Heart right ventricle (tissue), 16 donors: ENCODE measurements at regions not wholly inside any gene's neighbourhood (a gene's known extent, or its start where the extent isn't known, plus 50 kb on each side); places are given as distances from the start of the nearest gene placed in this dataset.

Source experiments
- ATAC-seq, 8 donors: fragments of 200-7000 bp; cut with Tn5 transposase; one replicate each; pipeline ENCODE4 v1.9.1; 2020; ENCODE audit warnings: mild to moderate bottlenecking in 8 of 8, moderate library complexity in 8 of 8, moderate number of reproducible peaks in 1 of 8
- DNase-seq, 2 donors: peaks; one replicate each; pipeline ENCODE4 v3.0.0-alpha.2; 2020
- H3K27ac ChIP-seq, 10 donors: fragments of 200-600 bp; sonication (generic) in 2 of 10; one replicate each; pipeline versions ENCODE4 v1.5.0 to v1.8.0; 2020 to 2022; ENCODE audit warnings: mild to moderate bottlenecking in 3 of 10
- H3K27me3 ChIP-seq, 7 donors: fragments of 200-600 bp; one replicate each; pipeline ENCODE4 v1.8.0; 2021 to 2022; ENCODE audit warnings: mild to moderate bottlenecking in 2 of 7
- H3K36me3 ChIP-seq, 9 donors: fragments of 200-600 bp; sonication (generic) in 1 of 9; one replicate each; pipeline versions ENCODE4 v1.5.0 to v1.8.0; 2020 to 2022; ENCODE audit warnings: mild to moderate bottlenecking in 2 of 9
- H3K4me1 ChIP-seq, 9 donors: fragments of 200-600 bp; sonication (generic) in 1 of 9; one replicate each; pipeline versions ENCODE4 v1.5.0 to v1.8.0; 2020 to 2022; ENCODE audit warnings: mild to moderate bottlenecking in 4 of 9
- H3K4me3 ChIP-seq, 10 donors: fragments of 200-600 bp; sonication (generic) in 2 of 10; one replicate each; pipeline versions ENCODE4 v1.5.0 to v1.8.0; 2020 to 2022; ENCODE audit warnings: mild to moderate bottlenecking in 7 of 10, moderate library complexity in 2 of 10
- H3K9me3 ChIP-seq, 11 donors: fragments of 200-600 bp in 10 of 11; sonication (generic) in 2 of 11; one replicate each; pipeline versions ENCODE4 v1.5.0 to v1.8.0; 2013 to 2022; ENCODE audit warnings: mild to moderate bottlenecking in 2 of 11, control low read depth in 1 of 11, moderate library complexity in 1 of 11
- CTCF ChIP-seq, 9 donors: fragments of 200-600 bp; sonication (generic) in 2 of 9; IDR thresholded peaks; one replicate each; pipeline versions ENCODE4 v1.5.0 to v1.8.0; 2021 to 2022; ENCODE audit warnings: antibody characterized with exemption in 9 of 9, mild to moderate bottlenecking in 5 of 9, moderate library complexity in 1 of 9
- WGBS, 2 donors: extraction: QIAGEN DNeasy Blood & Tissue Kit; methylation state at CpG; one replicate each; pipeline ENCODE4 v1.1.7; 2013; ENCODE audit warnings: inconsistent platforms in 1 of 2; 5-methylcytosine and 5-hydroxymethylcytosine counted together
- intact Hi-C, 10 donors: fragments of 100-400 bp; cut with DNase I; formaldehyde crosslinking; loops; one replicate each; pipeline versions ENCODE4 v1.11.1 to v1.14.2; 2022
- donor health status: Arrhythmogenic right ventricular cardiomyopathy.
- donor health status: ischemic (EF 13 %, LVEDD 7.1; RV severe dilation, severe dysfunction).
- donor health status: healthy with polysubstance abuse.
- donor health status: DM: no; HTN: yes; CAD: no.
- donor health status: DM: no; HTN: no; CAD: no.
- donor health status: ischemic (EF 25% LVEDD 6.9; RV normal size, moderate dysfunction).
- donor health status: ischemic (EF 25% LVEDD 5.7; RV mildly dilated, moderate dysfunction).
- donor health status: healthy.
- donor health status: DM: yes; HTN: yes; CAD: no.
- donor health status: Ischemic cardiomyopathy.
- donor health status: ischemic (EF 35%, LVEDD 5.7; RV mildly dilated, moderate dysfunction).
- donor health status: nonischemic (EF 11% LVEDD 7.7; RV severe dilation, severe dysfunction).
- donor health status: DM: yes; HTN: yes; CAD: no.
- donor health status: PGD.
- donor health status: ischemic (EF 29% LVEDD 5.4; RV normal size, mild dysfunction).
- donor health status: nonischemic (EF 23%, LVEDD 6.1; RV moderate dilation, normal function).

- no peak overlapping the region for H3K4me3 ChIP-seq
- H3K27me3 ChIP-seq, result peaks cover 0 to 27% (median 12%) of the 10 kb centered on the region in 7 donors
- H3K36me3 ChIP-seq, result no peaks in the 10 kb centered on the region
- ATAC-seq, result peak in 1 of 8 donors; percentile 41
- H3K27ac ChIP-seq, result peak overlapping the region in 1 of 10 donors; percentile 9
- H3K9me3 ChIP-seq, result no peaks in the 10 kb centered on the region
- peaks cover 0 to 5% (median 0%) of the 10 kb centered on the region in 9 donors for H3K4me1 ChIP-seq
- no peak for DNase-seq
- 60 to 61% methylated on average over 5 of the region's 5 CpGs for WGBS, 2 donors
- intact Hi-C loops, result no loop called here
- no peak for TF ChIP-seq CTCF (IDR thresholded peaks at IDR 0.05)
Observed at GRCh38 chr18:78865056-78865598, 114.5 kb upstream of the SALL3 start.

GRCh38 chr18:78865771-78866310, 113.8 kb upstream of the SALL3 start:
- DNase-seq (no peak), ATAC-seq (no peak)
- no peak overlapping the region for H3K27ac ChIP-seq
- 94% methylated on average over 14 of the region's 14 CpGs for WGBS, 2 donors
- no peak for TF ChIP-seq CTCF (IDR thresholded peaks at IDR 0.05)
- intact Hi-C loops, result no loop called here
- no peaks in the 10 kb centered on the region for H3K36me3 ChIP-seq
- no peaks in the 10 kb centered on the region for H3K9me3 ChIP-seq
- H3K27me3 ChIP-seq, result peaks cover 0 to 24% (median 12%) of the 10 kb centered on the region in 7 donors
- no peak overlapping the region for H3K4me3 ChIP-seq
- peaks cover 0 to 5% (median 0%) of the 10 kb centered on the region in 9 donors for H3K4me1 ChIP-seq

GRCh38 chr18:78867131-78867530, 112.5 kb upstream of the SALL3 start:
- Histone ChIP-seq H3K4me1 (peaks cover 0 to 5% (median 0%) of the 10 kb centered on the region in 9 donors), H3K4me3 (no peak overlapping the region), H3K27me3 (peaks cover 0 to 29% (median 12%) of the 10 kb centered on the region in 7 donors), H3K27ac (no peak overlapping the region), H3K36me3 (no peaks in the 10 kb centered on the region), H3K9me3 (no peaks in the 10 kb centered on the region)
- ATAC-seq (peak in 1 of 8 donors; percentile 17), DNase-seq (no peak)
- WGBS, 2 donors, result 89 to 92% methylated on average over 19 of the region's 19 CpGs
- TF ChIP-seq CTCF (IDR thresholded peaks at IDR 0.05), result no peak
- intact Hi-C loops, result no loop called here

GRCh38 chr18:78868330-78869316, 111.0 kb upstream of the SALL3 start:
- ATAC-seq, result peak in 6 of 8 donors; percentile 29 to 78 (median 72)
- WGBS, 2 donors, result 28 to 30% methylated on average over 17 of the region's 17 CpGs
- peaks cover 0 to 42% (median 10%) of the 10 kb centered on the region in 7 donors for H3K27me3 ChIP-seq

More at GRCh38 chr18:78868330-78869316, 111.0 kb upstream of the SALL3 start:
- H3K36me3 ChIP-seq, result no peaks in the 10 kb centered on the region
- intact Hi-C loops, result no loop called here
- H3K4me3 ChIP-seq, result no peak overlapping the region
- DNase-seq, result peak in 1 of 2 donors; percentile 41
- TF ChIP-seq CTCF (IDR thresholded peaks at IDR 0.05), result no peak
- H3K9me3 ChIP-seq, result no peaks in the 10 kb centered on the region
- H3K4me1 ChIP-seq, result peaks cover 0 to 5% (median 0%) of the 10 kb centered on the region in 9 donors
- H3K27ac ChIP-seq, result peak overlapping the region in 6 of 10 donors; percentile 22 to 59 (median 38)
